COLO668 (cell line): ENCODE measurements at regions not wholly inside any gene's neighbourhood (a gene's known extent, or its start where the extent isn't known, plus 50 kb on each side); places are given as distances from the start of the nearest gene placed in this dataset.
"Not testable (repeated sequence)": the region's sequence is repeated elsewhere in the genome, so short reads cannot be mapped to it uniquely, and the experiment has no call there.

Experiments used
- DNase-seq: peaks from one replicate; lab custom pipeline; 2025; ENCODE audit not compliant: unreplicated experiment; lab: John Stamatoyannopoulos, UW

DNA sequence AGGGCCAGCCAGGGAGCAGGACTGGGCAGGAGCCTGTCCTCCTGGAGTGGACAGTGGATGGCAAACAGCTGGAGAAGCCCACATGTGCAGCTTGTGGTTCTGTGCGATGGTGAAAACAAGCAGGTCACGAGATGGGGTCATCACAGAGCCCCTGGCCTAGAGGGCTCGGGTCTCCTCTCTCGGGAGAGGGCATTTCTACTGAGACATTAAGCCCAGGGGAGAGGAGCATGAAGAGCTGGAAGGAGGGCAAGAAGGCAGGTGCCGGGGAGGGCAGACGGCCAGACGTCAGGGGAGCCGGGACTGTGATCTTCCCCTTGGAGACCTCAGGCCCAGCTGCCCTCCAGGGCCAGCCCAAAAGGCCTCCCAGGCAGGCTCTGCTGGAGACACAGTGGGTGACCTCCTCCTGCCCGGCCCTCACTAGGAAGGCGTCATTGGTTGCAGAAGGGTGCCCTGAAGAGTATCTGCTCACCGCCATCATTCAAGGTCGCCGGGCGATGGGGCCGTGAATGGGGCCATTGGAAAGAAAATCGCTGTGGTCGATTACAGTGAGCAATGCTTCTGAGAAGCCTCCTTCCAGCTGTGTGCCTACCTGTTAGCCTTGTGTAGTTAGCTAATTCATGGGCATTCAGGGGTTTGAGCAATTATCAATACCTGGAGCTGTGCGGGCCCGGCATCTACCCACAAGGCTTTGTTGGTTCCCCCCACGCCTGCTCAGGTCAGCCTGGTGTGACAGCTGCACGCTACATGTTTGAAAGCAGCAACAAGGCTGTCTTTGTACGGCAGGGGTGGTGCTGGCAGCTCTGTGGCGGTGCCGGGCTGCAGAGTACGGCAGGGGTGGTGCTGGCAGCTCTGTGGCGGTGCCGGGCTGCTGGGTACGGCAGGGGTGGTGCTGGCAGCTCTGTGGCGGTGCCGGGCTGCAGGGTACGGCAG lies 72.3 kb upstream of the ACTRT2 start:
- DNase-seq, result no peak

GRCh38 chr1:2949966-2950925 lies 71.0 kb upstream of the ACTRT2 start:
- no peak for DNase-seq

DNA sequence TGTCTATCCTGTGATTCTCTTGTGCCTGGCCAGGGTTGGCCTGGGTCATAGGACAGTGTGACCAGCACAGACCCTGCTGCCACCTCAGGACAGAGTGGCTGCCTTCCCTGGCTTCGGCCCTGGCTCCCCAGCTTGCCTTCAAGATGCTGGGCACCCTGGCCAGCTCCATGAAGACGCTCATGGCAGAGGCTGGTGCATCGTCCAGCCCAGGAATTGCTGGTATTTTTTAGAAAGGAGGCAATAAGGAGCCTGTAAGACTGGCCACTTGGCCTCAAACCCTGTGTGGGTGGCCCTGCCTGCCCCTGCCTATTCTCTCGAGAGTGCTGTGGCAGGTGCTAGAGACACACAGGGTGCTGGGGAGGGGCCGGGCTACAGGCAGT lies 70.4 kb upstream of the ACTRT2 start:
- DNase-seq, result no peak

- no peak for DNase-seq
Observed at GRCh38 chr1:2951856-2952255, 69.4 kb upstream of the ACTRT2 start.

DNA sequence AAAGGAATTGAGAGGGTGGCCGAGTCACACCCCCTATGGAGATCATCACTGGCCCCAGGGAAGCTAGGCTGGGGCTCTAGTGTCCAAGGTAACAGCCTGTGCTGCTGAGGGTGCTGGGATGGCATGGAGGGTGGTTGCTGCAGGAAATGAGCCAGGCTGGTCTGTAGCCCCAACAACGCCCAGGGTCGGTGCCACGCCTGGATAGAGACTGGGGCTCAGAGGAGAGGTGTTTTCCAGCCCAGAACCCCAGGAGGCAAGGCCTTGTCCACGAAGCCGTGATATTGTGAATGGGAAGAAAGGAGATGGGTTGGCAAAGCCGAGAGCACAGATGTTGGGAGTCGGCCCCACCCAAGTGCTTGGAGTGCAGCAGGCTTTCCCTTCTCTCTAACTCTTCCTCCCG lies 68.9 kb upstream of the ACTRT2 start:
- DNase-seq, result no peak

- DNase-seq, result no peak
Observed at GRCh38 chr1:2952992-2953391, 68.3 kb upstream of the ACTRT2 start.

DNA sequence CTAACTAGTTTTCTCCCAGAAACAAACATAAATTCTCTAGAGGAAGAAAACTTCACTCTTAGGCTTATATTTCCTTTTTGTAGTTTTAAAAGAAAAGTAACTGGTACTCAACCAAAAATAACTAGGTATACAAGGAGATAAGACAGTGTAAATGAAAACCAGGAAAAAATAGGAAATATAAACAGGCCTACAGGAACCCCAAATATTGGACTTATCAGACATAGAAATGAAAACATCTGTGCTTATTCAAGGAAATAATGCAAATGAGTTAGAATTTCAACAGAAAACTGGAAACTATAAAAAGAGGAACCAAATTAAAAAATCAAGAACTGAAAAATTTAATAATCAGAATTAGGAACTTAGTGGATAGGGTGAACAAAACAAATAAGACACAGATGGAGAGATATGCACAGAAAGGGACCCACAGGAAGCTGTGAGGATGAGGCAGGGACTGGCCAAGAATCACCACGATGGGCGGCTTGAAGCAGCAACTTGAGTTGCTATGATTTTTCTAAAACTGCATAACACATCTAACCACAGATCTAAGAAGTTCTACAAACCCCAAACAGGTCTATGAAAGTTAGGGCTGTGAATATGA lies 67.5 kb upstream of the ACTRT2 start:
- no peak for DNase-seq

- DNase-seq, result no peak
Observed at GRCh38 chr1:2955652-2956051, 65.6 kb upstream of the ACTRT2 start.

- DNase-seq, result no peak
Observed at GRCh38 chr1:2956576-2956975, 64.7 kb upstream of the ACTRT2 start.

DNA sequence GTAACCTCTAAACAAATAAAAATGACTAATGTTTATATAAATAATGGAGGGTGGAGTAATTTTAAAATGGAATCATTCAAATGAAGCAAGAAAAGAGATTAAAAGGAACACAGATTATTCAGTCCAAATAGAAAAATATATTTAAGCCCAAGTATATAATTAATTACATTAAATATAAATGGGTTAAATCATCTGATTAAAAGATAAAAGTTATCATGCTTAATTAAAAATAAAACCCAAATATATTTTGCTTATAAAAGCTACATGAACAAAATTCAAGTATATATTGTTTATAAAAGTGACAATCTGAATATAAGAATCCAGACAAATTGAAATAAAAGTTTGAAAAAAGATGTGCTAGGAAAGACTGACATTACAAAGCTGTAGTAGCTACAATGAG lies 63.9 kb upstream of the ACTRT2 start:
- DNase-seq, result no peak

- not testable (repeated sequence) for DNase-seq
Observed at GRCh38 chr1:2959881-2960280, 61.4 kb upstream of the ACTRT2 start.

GRCh38 chr1:2961081-2961480 lies 60.2 kb upstream of the ACTRT2 start:
- no peak for DNase-seq

GRCh38 chr1:2961661-2962060 lies 59.6 kb upstream of the ACTRT2 start:
- DNase-seq, result no peak

- DNase-seq, result no peak
Observed at GRCh38 chr1:2962061-2962460, 59.2 kb upstream of the ACTRT2 start.

DNA sequence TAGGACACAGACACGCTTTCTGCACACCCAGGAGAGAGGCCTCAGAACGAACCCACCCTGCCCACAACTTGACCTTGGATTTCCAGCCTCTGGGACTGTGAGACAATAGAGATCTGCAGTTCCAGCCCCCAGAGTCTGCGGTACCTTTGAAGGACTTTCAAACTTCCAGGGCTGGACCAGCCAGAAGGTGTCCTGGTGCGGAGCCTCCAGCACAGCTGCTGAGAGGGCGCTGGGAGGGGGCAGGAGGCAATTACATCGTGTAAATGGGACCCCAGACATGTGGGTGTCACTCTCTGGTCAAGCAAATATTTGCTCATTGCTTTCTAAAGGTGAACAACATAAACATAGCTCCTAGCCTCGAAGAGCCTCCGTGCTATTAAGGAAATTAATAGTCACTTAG lies 58.7 kb upstream of the ACTRT2 start:
- no peak for DNase-seq

DNA sequence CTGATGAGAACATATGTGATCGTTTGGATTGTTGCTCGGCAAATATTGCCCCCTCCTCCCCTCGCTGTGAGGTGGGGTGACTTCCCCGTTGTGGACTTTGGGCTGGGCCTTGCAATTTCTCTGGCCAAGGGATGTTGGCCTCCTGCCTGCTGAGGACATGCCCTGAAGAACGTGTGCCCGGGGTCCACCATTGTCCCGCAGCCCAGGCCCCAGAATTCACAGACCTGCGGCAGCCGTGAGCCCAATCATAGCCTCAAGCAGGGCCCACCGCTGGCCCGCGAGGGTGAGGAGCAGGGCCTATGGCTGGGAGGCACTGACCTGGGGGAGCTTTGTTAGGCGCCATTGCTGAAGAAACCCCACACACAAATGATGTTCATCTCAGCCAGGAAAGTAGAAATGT lies 58.3 kb upstream of the ACTRT2 start:
- DNase-seq, result no peak

- DNase-seq, result no peak
Observed at GRCh38 chr1:2965676-2966075, 55.6 kb upstream of the ACTRT2 start.

DNA sequence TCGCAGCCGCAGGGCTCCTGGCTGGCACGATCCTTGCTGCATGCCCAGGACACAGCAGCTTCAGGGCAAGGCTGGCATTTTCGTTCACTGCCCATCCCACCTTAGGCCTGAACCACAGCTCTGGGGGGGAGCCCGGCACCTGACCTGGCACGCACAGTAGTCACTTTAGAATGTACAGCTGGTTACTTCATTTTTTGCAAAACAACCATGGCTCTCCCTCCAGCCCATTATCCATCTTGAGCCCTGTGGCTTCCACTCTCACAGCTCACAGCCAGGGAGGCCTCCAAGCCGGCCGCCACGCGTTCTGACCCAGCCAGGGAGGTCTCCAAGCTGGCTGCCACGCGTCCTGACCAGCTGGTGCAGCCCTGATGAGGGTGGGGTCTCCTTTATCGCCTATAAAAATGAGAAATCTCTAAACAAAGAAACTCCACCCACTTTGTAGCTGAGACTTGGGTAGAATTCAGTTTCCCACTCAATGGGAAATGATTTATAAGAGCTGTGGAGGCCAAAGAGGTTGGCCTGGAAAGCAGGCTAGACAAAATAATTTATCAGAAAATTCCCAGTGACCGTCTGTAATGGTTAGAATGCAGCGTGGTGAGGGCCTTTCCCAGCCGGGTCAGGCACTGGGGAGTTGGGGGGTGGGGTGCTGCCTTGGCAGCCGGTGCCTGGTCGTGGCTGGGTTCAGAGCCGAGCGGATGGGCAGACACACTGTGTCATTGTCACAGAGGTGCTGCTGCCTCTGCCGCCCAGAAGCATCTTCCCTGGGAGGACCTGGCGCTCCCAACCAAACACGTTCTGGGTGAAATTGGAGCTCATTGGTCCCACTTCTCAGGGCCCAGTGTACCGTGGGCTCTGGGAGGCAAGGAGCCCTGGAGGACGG lies 54.6 kb upstream of the ACTRT2 start:
- DNase-seq, result no peak

GRCh38 chr1:2967329-2967725 lies 53.9 kb upstream of the ACTRT2 start:
- no peak for DNase-seq

GRCh38 chr1:2967881-2968280 lies 53.4 kb upstream of the ACTRT2 start:
- DNase-seq, result no peak

DNA sequence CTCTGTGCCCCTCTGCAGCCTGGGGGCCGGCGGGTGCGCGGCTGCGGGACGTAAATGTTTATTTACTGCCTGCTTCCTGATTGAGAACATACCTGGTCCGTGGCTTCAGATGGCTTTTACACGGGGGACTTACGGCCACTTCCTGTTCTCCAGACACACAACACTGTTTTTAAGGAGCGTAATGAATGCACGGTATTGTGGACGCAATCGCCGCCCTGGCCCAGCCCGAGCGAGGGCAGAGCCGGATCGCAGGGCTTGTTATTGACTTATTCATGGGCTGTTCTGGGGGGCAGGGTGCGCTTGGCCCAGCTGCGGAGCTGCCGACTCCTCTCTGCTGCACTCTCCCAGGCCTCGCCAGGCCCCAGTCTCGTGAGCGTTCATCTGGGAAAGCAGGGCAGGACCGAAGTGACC lies 52.8 kb upstream of the ACTRT2 start:
- DNase-seq, result no peak
